HG03342 (cell line): ENCODE measurements at regions not wholly inside any gene's neighbourhood (a gene's known extent, or its start where the extent isn't known, plus 50 kb on each side); places are given as distances from the start of the nearest gene placed in this dataset.

ENCODE experiments used
- ATAC-seq: cut with Tn5 transposase; IDR thresholded peaks from one replicate; pipeline ENCODE4 v1.9.1; 2021; ENCODE audit warnings: mild to moderate bottlenecking, moderate library complexity; ENCODE audit not compliant: unreplicated experiment

DNA sequence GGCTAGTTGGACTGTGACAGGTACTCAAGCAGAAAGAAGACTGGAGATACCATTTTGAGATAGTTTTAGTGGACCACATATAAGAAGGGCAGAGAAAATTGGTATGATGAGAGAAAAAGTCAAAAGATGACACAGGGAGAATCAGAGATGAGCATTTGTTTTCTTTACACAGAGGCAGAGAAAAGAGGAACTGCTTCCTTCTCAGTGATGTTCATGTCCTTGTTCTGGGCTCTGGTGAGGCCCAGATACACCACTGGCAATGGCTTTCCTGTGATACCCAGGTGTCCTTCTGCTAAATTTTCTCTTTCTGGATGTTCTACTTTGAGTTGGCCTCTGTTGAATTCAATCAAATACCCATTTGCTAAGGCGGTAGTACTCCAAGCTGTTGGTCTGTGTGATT lies 1782.7 kb upstream of the SEL1L start:
- ATAC-seq = no peak

DNA sequence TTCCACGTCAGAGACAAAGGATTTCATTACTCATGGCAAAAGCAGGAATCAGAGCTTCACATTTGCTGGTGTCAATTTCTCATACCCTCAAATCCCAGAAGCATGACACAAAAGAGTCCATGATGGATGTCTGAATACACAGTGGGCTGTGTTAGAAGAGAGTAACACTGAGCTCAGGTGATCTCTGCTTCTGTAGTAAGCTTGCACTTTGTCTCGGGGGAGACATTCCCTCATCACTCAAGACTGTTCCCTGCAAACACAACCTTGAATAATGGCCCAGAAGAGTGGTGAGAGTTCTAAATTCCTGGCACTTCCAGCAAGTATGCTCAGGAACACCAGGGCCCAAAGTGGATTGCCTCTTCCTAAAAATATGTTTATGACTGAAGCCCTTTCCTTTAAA lies 1787.2 kb upstream of the SEL1L start:
- ATAC-seq = no peak

DNA sequence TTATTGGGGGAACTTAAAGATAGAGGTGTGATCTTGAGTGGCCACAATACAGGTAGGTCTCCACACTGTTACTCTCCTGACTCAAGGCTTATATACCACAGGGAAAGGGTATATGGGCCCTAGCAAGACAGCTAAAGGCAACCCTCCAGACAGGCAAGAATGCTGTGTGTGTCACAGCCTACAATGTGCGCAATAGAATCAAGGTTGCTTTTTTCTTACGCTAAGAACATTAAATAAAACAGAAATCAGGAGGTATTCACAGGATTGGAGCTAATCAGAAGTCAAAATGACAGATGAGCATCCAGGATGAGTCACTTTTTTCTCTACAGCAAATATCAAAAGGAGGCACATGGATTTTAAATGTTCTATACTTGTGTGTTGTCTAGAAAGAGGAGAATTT lies 1797.9 kb upstream of the SEL1L start:
- no peak for ATAC-seq

DNA sequence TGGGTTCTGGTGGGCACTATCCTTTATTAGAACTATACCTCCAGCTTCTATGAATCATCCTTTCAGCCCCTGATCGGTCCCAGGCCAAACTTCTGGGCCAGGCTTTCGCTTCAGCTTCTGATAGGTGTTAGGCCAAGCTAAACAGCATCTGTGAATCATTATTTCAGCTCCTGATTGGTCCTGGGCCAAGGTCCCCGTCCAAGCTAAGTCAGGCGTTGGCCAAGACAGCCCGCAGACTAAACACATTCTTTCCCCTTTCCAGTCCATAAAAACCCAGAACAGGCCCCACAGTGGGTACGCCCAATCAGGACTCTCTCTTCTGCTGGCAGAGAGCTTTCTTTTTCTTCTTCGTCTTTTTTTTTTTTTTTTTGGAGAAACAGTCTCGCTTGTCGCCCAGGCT lies 1808.9 kb upstream of the SEL1L start:
- no peak for ATAC-seq

DNA sequence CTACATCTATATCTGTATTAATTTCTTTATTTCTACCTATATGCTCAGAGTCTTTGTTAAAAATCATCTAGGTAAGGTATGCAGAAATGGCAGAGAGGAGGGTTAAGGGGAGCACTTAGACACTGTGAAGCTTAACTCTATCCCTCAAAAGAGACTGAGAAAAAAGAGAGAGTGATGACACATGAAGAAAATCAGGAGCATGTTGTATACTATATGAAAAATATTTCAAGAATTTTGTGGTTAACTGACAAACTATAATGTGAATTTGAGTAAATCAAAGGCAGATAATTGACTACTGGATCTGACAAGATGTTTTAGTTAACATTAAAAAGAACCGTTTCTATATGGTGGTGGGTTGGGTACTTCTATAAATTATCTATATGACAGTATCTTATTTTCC lies 1814.2 kb upstream of the SEL1L start:
- no peak for ATAC-seq

DNA sequence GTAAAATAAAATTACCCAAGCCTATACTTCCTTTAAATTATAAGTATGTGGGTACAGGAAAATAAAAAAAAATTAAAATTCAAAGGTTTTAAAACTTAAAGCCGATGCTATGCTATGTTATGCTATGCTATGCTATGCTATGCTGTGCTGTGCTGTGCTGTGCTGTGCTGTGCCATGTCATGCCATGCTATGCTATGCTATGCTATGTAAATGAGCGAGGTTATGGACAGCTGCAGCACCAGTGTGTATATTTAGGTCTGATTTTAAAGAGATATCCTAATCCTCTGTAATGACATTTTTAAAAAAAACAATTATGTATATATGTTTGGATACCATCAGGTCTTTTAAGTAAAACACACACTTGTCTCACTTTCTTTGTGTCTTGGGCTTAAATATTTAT lies 1822.0 kb upstream of the SEL1L start:
- ATAC-seq = no peak

DNA sequence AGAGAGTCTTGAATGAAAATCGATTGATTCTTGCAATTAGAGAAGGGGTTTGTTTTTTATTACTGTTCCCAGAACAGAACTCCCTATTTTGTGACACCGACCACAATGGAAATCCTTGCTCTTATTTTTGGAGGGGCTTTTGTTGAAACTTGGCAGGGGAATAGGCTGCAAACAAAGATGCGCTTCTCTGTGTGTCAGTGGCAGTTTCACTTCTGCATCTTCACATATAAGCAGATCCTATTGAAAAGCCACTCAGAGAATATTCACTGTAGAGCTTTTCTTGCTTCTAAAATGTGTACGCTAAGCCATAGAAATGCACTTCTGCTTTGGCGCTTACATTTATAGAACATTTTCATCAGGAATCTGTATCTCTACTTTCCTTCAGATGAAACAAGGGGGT lies 1822.4 kb upstream of the SEL1L start:
- no peak for ATAC-seq

DNA sequence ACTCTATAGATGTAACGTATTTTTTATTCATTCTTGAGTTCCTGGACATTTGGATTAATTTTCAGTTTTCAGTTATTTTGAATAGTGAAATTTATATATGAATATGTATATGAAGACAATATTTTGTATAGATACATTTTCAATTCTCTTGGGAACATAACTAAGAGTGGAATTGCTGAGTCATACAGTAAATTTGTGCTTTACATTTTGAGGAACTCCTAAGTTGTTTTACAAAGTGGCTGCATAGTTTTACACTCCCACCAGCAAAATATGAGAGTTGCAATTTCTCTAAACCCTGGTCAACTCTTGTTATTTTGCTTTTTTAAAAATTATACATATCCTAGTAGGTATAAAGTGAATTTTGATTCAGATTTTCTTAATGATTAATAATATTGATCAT lies 1838.6 kb upstream of the SEL1L start:
- ATAC-seq = no peak

DNA sequence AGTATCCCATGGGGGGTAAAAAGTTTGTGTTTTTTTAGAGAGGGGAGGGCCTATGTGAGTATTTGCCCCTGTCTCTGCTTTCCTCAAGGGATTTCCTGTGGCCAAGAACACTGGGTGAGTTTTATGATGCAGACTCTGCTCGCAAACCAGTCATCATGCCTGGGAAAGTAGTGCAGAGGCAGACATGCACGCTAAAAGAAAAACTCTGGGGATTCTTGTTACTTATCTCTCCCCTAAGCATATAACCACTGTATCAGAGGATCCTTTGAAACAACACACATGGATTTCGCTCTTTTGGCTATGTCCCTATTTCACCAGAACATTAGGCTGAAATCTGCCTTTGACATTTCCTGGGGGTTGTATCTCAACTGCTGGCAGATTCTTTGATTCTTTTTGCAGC lies 1845.8 kb upstream of the SEL1L start:
- no peak for ATAC-seq

DNA sequence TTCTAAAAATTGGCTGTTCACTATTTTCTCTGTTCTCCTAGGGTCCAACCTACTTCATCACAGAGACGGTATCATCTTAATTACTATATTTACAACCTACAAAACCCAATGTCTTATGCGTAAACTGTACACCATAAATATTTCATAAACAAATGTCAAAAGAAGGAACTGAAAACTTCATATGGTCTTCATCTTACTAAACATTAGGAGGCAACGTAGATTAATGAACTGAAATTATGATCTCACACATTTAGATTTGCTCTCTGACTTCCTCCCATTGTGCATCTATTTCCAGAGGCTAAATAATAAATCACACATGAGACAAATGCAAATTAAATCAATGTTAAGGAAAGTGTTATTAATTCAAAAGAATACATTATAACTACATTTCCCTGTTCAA lies 1850.6 kb upstream of the SEL1L start:
- no peak for ATAC-seq

DNA sequence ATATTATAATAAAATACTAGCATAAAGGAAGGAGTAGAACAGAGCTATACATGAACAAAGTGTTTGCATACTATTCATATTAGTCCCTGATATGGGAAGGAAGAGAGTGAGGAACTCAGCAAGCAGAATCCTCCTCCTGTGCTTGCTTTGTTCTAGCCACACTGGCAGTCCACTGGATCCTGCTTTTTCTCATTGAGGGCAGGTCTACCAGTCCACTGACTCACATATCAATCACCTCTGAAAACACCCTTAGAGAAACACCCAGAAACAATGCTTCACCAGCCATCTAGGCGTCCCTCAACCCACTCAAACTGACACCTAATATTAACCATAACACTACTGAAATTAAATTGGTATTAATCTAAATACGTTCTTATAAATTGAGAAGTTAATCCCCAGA lies 1861.7 kb upstream of the SEL1L start:
- no peak for ATAC-seq

DNA sequence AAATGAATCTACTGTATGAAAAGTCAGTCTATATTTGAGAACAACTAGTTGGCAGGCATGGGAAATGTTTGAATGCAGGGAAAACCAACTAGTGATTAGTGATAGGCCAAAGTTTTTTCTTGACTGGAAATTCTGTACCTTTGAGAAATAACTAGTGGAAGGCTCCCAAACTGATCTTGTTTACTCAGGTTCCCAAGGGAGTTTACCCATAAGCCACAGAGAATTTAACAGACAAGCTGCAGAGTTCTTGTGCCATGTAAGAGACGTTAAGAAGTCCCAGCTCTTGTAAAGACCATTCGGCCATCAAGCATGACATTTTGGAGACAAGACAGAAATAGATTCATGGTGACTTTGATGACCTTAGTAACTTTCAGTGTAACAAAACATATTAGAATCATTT lies 1882.8 kb upstream of the SEL1L start:
- no peak for ATAC-seq

DNA sequence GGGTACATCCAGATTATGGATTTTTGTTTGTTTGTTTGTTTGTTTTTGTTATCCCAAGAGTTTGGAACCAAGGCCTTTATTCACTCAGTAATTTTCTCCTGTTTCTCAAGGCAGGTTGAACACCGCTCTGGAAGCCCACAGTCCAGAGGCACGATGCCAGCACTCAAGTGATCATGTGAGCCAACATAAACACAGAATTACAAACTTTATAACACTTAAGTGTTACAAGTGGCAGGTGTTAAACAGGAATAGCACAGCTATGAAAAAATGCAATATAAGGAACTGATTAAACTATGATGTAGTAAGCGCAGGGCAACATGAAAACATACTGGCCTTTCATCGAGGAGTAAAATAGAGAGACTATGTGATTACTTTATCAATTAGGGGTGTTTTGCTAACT lies 1885.8 kb upstream of the SEL1L start:
- ATAC-seq = no peak

DNA sequence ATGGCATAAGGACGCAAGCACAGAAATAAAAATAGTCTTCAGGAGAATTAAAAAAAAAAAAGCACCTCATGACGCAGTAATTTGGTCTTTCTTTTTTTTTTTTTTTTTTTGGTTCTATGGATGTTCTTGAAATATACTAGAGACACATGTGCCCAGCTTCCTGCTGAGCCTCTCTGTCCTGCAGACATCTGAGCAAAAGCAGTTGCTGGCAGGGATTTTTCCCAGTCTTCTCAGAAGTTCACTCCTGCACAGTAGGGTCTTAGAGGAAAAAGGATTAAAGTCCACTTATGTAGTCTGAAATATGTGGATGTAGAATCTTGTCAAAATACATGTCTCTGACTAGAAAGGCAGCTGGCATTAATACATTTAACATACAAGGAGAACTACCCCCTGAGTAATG lies 1888.1 kb upstream of the SEL1L start:
- no peak for ATAC-seq

DNA sequence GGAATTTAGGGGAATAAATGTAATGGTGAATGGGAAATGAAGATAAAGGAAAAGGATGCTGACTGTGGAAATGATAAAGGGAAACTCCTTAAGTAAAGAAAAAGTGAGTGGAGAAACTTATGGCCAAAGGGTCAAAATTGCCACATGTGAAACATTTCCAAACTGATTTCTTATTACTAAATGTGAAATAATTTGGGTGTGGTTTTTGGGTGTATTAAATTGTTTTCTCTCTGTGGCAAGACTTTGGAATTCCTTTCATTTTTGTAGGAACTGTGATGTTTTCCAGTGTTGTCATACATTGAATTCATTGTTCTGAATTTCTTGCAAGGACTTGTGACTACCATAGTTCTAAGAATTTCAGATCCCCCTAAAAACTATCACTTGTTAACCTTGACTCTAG lies 1891.5 kb upstream of the SEL1L start:
- ATAC-seq = no peak

DNA sequence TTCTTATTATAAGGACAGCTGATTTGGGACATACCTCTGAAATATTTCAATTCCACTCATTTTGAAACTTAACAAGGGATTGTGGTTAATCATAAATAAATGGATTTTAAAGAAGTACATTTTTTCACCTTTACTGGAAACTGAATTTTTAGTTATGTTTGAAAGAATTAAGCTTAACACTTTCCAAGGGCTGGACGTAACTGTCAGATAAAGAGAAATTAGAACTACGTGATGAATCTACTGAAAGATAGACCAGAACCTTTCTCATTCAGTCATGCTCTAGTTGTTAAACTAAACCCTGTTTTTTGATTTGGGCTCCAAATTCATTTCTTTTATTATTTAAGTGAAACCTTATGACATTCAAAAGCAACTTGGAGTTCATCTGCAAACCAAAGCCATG lies 1892.1 kb upstream of the SEL1L start:
- ATAC-seq = no peak

DNA sequence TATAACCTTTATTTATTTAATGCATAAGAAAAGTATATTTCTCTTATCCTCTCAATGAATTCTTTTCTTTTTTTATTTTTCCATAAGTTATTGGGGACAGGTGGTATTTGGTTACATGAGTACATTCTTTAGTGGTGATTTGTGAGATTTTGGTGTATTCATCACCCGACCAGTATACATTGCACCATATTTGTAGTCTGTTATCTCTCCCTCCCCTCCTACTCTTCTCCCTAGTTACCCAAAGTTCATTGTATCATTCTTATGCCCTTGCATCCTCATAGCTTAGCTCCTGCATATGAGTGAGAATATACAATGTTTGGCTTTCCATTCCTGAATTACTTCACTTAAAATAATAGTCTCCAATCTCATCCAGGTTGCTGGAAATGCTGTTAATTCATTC lies 1900.0 kb upstream of the SEL1L start:
- no peak for ATAC-seq

DNA sequence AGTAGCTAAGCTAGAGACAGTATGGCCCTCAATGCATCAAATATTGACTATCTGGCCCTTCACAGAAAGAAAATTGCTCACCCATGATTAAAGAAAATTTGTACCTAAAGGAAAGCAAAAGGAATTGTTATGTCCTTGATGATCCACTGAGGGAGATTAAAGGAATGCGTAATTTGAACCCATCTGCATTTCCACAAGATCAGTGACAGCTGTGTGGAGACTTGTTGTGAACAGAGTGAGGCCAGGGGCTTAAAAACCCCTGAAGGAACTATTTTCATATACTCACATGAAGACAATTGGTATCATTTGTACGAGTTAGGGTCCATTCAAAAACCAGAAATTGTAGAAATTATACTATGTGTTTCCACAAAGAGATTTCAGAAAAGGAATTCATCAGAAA lies 1908.1 kb upstream of the SEL1L start:
- ATAC-seq = no peak

DNA sequence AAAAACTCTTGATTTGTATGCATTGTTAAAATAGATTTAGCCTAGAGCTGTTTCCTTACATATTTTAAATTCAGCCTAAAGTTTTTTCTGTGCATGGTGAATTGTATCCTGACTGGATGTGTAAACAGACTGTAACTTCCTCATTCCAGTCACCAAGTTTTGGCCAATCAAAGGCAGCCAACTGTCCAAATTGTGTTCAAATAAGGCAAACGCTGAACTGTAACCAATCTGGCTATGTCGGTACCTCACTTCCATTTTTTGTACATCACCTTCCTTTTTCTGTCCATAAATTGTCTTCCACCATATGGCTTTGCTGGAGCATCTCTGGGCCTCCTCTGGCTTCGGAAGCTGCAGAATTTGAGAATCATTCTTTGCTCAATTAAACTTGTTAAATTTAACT lies 1921.9 kb upstream of the SEL1L start:
- ATAC-seq = no peak

DNA sequence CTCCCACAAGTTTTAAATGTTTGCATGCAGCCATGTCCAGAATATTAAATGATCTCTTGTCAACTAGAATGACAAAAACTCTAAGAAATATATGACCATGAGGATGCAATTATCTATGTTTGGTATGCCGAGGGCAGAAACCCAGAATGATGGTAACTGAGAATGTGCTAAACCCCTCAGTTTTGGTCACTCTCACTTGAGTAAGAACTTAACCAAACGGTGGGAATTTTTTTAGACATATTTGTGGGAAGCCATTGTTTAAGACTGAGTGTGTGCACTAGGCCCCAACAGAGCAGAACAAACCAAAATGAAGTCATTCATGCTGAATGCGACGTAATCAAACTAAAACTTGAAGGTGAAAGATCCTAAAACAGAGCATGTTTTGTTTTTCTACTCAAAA lies 1927.9 kb upstream of the SEL1L start:
- no peak for ATAC-seq

DNA sequence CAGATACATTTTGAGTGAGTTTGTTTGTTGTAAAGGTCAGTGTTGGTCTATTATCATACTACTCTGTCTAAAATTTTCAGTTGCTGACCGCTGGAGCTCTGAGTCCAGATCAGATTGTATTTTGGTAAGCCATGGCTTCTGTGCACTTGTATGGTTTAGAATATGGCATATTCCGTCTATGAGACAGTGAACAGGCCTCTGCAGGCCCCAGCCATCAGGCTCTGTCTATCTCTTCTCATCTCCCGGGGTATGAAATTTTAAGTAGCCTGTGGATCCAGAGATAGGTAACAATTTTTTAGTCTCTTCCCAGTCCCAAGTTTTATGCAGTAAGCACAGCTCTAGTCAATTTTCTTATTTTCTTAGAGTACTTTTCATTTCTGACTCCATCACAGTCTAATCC lies 1929.1 kb upstream of the SEL1L start:
- ATAC-seq = no peak

DNA sequence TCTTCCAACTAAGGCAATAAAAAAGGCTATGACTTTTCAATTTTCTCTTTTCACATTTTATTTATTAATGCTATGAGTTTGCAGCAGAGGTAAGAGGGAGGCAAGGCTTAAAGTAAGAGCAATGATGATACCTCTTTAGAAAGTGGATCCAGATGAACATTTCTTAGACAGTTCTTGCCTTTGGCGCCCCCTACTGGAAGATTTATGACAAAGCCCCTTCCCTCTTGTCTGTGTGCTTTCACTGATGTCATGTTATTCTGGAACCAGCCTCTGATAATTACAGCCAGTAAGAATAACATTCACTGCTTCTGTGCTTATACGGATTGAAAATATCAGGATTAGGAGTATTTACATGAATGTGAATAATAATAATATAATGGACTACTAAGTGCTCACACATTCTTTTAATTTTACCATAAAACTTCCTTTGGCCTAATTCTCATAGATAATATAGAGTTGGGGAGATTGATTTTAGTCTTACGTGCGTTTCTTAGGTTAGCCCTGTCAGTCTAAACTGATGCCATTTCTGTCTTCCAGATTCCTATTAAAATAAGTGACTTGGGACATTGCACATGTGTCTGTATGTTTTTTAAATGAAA lies 1929.9 kb upstream of the SEL1L start:
- ATAC-seq = peak; percentile 72

DNA sequence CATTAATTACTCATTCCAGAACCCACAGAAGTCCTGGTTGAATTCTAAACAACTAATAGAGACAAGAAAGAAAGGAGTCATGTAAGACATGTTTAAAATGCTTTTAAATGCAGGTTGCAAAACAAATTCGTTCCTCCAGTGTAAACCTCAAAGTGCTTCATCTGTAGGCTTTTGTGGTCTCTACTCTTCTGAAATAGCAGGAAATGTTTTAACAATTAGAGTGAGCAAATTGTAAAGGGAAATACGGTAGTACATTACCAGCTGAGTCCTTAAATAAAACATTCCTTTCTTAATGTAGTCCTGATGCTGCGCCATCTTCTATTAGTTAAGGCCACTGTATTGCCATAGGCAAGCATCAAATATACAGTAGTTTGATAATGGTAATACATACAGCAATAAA lies 1934.2 kb upstream of the SEL1L start:
- ATAC-seq = no peak

DNA sequence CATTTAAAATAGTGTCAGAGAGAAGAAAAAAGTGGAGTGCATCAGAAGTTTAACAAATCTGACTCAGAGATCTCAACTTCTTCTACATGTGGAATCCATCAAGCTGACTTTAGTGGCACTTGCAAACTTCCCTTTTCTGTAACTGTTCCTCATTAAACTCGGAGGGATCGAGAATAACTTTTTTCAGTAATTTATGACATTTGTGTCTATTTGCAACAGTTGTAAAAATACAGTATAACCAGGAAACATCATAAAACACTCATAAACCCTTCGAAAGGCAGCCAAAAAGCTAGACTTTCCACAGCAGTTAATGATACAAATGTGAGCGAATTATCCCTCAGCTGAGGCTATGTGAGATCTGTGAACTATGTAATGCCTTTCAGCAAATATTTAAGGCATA lies 1936.8 kb upstream of the SEL1L start:
- no peak for ATAC-seq
